Activated CD8-positive, alpha-beta T cell treated with anti-CD3 and anti-CD28 coated beads, Interleukin-2, amount 10 ng/mL, durations not matched to agents 7 days and 5 days (primary cell): ENCODE measurements at regions not wholly inside any gene's neighbourhood (a gene's known extent, or its start where the extent isn't known, plus 50 kb on each side); places are given as distances from the start of the nearest gene placed in this dataset.

Experiments used
- ATAC-seq: fragments of 150-1000 bp; cut with Tn5 transposase; one replicate; pipeline ENCODE4 v1.10.0; 2021; ENCODE audit warnings: moderate library complexity
- CTCF ChIA-PET: fragments of 350-600 bp; sonication (Branson Sonifier 250); formaldehyde crosslinking; loops from one replicate; lab custom pipeline; 2021; ENCODE audit warnings: antibody characterized with exemption; lab: Charles Lee
- POLR2A ChIA-PET: fragments of 350-600 bp; sonication (Branson Sonifier 250); formaldehyde crosslinking; loops from one replicate; lab custom pipeline; 2021; ENCODE audit warnings: antibody characterized with exemption; lab: Charles Lee
- DNase-seq: peaks from one replicate; pipeline ENCODE4 v3.0.0-alpha.2; 2020
- H3K27ac Mint-ChIP-seq: one replicate; pipeline ENCODE4 v1.8.0; 2021; ENCODE audit warnings: mild to moderate bottlenecking, mixed read lengths
- H3K27me3 Mint-ChIP-seq: one replicate; pipeline ENCODE4 v1.8.0; 2021; ENCODE audit warnings: low read depth, mixed read lengths
- H3K36me3 Mint-ChIP-seq: one replicate; pipeline ENCODE4 v1.8.0; 2021; ENCODE audit warnings: low read depth, mixed read lengths
- H3K4me1 Mint-ChIP-seq: one replicate; pipeline ENCODE4 v1.8.0; 2021; ENCODE audit warnings: low read depth, mixed read lengths
- H3K4me3 Mint-ChIP-seq: one replicate; pipeline ENCODE4 v1.8.0; 2021; ENCODE audit warnings: mild to moderate bottlenecking, mixed read lengths
- H3K9me3 Mint-ChIP-seq: one replicate; pipeline ENCODE4 v1.8.0; 2022; ENCODE audit warnings: mixed read lengths; ENCODE audit not compliant: insufficient read depth

DNA sequence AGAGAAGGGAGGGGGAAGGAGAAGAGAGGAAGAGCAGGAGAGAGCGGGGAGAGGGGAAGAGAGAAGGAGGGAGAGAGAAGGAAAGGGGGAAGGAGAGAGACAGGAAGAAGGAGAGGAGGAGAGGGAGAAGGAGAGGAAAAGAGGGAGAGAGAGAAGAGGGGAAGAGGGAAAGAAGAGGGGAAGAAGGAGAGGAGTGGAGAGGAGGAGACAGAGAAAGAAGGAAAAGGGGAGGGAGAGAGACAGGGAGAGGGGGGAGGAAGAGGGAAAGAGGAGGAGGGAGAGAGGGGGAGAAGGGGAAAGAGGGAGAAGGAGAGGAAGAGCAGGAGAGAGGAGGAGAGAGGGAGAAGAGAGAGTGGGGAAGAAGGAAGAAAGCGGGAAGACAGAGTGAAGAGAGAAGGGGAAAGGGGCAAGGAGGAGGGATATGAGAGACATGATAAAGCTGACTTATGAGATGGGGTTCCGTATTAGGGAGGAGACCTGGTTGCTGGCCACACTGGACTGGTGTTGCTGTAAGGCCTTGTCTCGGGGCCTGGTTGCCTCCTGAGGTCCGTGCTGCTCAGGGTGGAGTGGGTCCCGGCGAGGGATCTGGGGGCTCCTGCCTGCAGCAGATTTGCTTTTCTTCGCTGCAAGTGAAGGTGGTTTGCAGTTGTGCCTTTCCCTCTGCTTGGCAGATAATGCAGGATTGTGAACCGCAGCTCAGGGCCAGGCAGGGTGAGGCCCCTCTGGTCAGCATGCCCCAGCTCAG, 139.5 kb downstream of the TEX29 start:
- no peak for ATAC-seq
- CTCF ChIA-PET, result no interaction called here

GRCh38 chr13:111460548-111461444, 140.4 kb downstream of the TEX29 start:
- H3K4me1 Mint-ChIP-seq, result no peaks in the 10 kb centered on the region
- H3K36me3 Mint-ChIP-seq, result no peaks in the 10 kb centered on the region
- peak; percentile 27 for ATAC-seq
- H3K9me3 Mint-ChIP-seq, result no peaks in the 10 kb centered on the region
- peak; percentile 27 for DNase-seq
- ChIA-PET POLR2A (no interaction called here), CTCF (interaction anchor here (1.1 kb wide), 1 partner anchor 31 kb away, joined by 3 read pairs; no protein-coding TSS in a partner anchor)
- H3K27ac Mint-ChIP-seq, result no peak overlapping the region
- H3K27me3 Mint-ChIP-seq, result peaks cover 16% of the 10 kb centered on the region
- H3K4me3 Mint-ChIP-seq, result no peak overlapping the region

More for the DNA sequence above, 139.5 kb downstream of the TEX29 start:
- no peaks in the 10 kb centered on the region for H3K4me1 Mint-ChIP-seq
- H3K9me3 Mint-ChIP-seq, result no peaks in the 10 kb centered on the region
- DNase-seq, result no peak
- no peak overlapping the region for H3K27ac Mint-ChIP-seq
- peaks cover 14% of the 10 kb centered on the region for H3K27me3 Mint-ChIP-seq
- no peak overlapping the region for H3K4me3 Mint-ChIP-seq
- POLR2A ChIA-PET, result no interaction called here
- no peaks in the 10 kb centered on the region for H3K36me3 Mint-ChIP-seq

DNA sequence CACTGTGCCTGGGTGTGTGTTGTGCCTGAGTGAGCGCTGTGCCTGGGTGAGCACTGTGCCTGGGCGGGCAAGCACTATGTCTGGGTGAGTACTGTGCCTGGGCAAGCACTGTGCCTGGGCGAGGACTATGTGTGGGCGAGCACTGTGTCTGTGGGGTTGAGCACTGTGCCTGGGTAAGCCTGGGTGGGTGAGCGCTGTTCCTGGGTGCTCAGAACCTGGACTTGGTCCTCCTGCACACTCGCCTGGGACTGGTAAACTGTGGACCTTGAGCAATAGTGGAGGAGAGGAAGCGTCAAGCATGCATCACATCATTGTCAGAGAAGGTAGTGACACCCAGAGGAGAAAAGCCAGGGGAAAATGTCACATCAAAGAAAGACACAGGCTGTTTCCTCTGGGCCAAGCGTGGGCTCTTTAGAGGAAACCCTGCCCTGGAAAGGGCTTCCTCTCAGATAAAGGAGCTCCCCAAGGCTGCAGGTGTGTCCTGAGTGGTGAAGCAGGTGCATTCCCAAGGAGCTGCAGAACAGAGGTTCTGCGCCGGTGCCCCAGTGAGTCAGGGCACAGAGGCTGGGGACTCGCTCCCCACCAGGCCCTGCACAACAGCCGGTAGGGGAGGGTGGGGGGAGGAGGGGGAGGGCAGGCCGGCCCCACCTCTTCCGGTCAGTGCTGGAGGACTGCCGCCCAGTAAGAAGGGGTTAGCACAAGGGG, 141.2 kb downstream of the TEX29 start:
- DNase-seq, result no peak
- POLR2A ChIA-PET, result no interaction called here
- H3K27ac Mint-ChIP-seq, result no peak overlapping the region
- H3K4me3 Mint-ChIP-seq, result no peak overlapping the region
- H3K36me3 Mint-ChIP-seq, result no peaks in the 10 kb centered on the region
- no peaks in the 10 kb centered on the region for H3K9me3 Mint-ChIP-seq
- H3K4me1 Mint-ChIP-seq, result no peaks in the 10 kb centered on the region
- H3K27me3 Mint-ChIP-seq, result peaks cover 16% of the 10 kb centered on the region
- CTCF ChIA-PET, result interaction anchor here (1.0 to 1.1 kb wide), 2 partner anchors 32 to 394 kb away, joined by 3 read pairs; no protein-coding TSS in a partner anchor
- peak; percentile 19 for ATAC-seq

- Mint-ChIP-seq H3K36me3 (no peaks in the 10 kb centered on the region), H3K27me3 (peaks cover 18% of the 10 kb centered on the region), H3K27ac (no peak overlapping the region), H3K9me3 (no peaks in the 10 kb centered on the region), H3K4me1 (no peaks in the 10 kb centered on the region), H3K4me3 (no peak overlapping the region)
- CTCF ChIA-PET, result interaction anchor here (1.0 to 1.1 kb wide), 2 partner anchors 33 to 394 kb away, joined by 3 read pairs; no protein-coding TSS in a partner anchor
- ATAC-seq (no peak), DNase-seq (no peak)
- POLR2A ChIA-PET, result no interaction called here
Observed at GRCh38 chr13:111462221-111462764, 141.9 kb downstream of the TEX29 start.

DNA sequence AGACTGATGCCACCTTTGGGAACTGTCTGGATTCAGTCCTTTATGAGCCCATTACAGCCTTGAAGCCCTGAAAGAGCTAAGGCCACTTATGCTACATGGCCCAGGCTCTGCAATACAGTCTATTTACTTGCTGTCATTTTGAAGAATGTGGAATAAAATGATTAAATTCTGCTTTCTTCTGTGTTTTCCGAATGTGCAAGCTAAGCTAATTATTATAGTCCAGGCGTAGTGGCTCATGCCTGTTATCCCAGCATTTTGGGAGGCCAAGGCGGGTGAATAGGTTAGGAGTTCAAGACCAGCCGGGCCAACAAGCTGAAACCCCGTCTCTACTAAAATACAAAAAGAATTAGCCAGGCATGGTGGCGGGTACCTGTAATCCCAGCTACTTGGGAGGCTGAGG, 142.5 kb downstream of the TEX29 start:
- no peak for ATAC-seq
- Mint-ChIP-seq H3K9me3 (no peaks in the 10 kb centered on the region), H3K27ac (no peak overlapping the region), H3K4me3 (no peak overlapping the region), H3K36me3 (no peaks in the 10 kb centered on the region), H3K4me1 (no peaks in the 10 kb centered on the region), H3K27me3 (peaks cover 18% of the 10 kb centered on the region)
- CTCF ChIA-PET, result no interaction called here
- POLR2A ChIA-PET, result no interaction called here
- no peak for DNase-seq

- Mint-ChIP-seq H3K27me3 (peaks cover 15% of the 10 kb centered on the region), H3K4me3 (no peak overlapping the region), H3K4me1 (no peaks in the 10 kb centered on the region), H3K36me3 (no peaks in the 10 kb centered on the region), H3K9me3 (no peaks in the 10 kb centered on the region), H3K27ac (no peak overlapping the region)
- DNase-seq, result no peak
- ATAC-seq, result no peak
- POLR2A ChIA-PET, result no interaction called here
- CTCF ChIA-PET, result no interaction called here
Observed at GRCh38 chr13:111467111-111467890, 146.9 kb downstream of the TEX29 start.

DNA sequence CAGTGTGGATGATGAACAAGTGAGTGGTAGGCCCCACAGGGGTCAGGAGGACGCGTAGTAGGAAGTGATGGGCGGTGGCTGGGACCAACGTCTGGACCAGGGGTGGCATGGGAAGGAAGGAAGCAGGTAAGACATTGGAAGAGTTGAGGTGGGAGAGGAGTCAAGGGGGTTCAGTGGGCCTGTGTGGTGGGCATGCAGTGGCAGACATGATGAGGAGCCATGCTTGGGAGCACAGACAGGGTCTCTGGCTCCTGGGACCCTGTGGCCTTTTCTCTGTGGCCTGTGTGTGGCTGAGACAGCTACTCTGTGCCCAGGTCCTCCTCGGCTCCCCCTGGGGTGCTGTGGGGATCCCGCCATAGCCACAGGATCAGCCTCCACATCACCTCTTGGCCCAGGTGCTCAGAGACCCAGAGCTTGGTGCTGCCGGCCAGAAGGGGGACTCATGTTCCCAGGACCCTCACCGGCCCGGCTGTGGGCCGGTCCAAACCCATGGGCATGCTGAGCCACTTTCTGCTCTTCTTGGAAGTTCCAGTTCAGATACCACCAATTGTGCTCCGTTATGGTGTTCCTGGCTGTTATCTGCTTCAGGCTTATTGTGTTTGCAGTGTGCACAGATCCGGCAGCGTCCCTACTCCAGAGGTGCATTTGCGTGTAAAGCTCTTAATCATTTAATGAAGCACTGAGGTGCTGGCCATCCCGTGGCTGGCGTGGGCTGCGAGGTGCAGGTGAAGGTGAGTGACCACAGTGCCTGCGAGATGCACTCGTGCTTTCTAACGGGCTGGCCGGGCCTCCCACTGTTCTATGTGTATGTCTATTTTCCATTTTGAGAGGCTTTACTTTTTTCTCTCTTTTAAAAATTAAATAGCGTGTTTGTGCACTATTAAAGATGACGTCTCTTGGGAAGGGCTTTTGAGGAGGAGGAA, 147.9 kb downstream of the TEX29 start:
- no peaks in the 10 kb centered on the region for H3K4me1 Mint-ChIP-seq
- CTCF ChIA-PET, result no interaction called here
- no peak overlapping the region for H3K27ac Mint-ChIP-seq
- no peaks in the 10 kb centered on the region for H3K9me3 Mint-ChIP-seq
- POLR2A ChIA-PET, result no interaction called here
- no peak overlapping the region for H3K4me3 Mint-ChIP-seq
- no peaks in the 10 kb centered on the region for H3K36me3 Mint-ChIP-seq
- ATAC-seq (no peak), DNase-seq (no peak)
- H3K27me3 Mint-ChIP-seq, result peaks cover 15% of the 10 kb centered on the region

GRCh38 chr13:111469450-111469849, 149.0 kb downstream of the TEX29 start:
- ChIA-PET CTCF (no interaction called here), POLR2A (no interaction called here)
- Mint-ChIP-seq H3K27ac (no peak overlapping the region), H3K36me3 (no peaks in the 10 kb centered on the region), H3K27me3 (peaks cover 8% of the 10 kb centered on the region), H3K4me3 (no peak overlapping the region), H3K9me3 (no peaks in the 10 kb centered on the region), H3K4me1 (no peaks in the 10 kb centered on the region)
- ATAC-seq, result no peak
- no peak for DNase-seq

DNA sequence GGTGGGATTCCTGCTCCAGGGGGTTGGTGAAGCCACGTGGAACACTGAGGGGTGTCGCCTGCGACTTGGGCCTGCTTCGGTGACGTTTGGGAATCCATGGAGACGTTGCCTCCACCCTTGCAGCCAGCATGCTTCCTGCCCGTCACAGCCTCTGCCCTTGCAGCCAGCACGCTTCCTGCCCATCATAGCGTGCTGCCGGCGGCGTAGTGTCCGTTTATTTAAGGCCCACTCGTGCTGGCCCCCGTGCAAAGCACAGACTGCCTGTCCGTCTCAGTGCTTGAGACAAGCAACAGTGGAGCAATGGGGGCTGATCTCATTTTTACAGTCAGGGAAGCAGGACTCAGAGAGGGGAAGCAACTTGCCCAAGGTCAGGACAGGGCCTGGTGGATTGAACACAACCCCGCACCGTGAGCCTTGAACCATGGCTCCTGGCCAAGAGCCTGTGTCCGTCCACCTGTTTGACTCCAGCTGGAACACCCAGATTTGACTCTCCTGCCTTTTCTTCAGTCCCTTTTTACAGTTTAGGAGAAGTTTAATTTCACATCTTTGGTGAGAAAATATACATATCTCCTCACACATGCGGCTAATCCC, 149.6 kb downstream of the TEX29 start:
- POLR2A ChIA-PET, result no interaction called here
- H3K27me3 Mint-ChIP-seq, result peaks cover 3% of the 10 kb centered on the region
- no peaks in the 10 kb centered on the region for H3K36me3 Mint-ChIP-seq
- ATAC-seq (no peak), DNase-seq (no peak)
- CTCF ChIA-PET, result no interaction called here
- H3K9me3 Mint-ChIP-seq, result no peaks in the 10 kb centered on the region
- H3K4me3 Mint-ChIP-seq, result no peak overlapping the region
- no peak overlapping the region for H3K27ac Mint-ChIP-seq
- no peaks in the 10 kb centered on the region for H3K4me1 Mint-ChIP-seq

- DNase-seq (no peak), ATAC-seq (no peak)
- CTCF ChIA-PET, result no interaction called here
- Mint-ChIP-seq H3K4me1 (no peaks in the 10 kb centered on the region), H3K27me3 (peaks cover 2% of the 10 kb centered on the region), H3K9me3 (no peaks in the 10 kb centered on the region), H3K4me3 (no peak overlapping the region), H3K36me3 (no peaks in the 10 kb centered on the region), H3K27ac (no peak overlapping the region)
- POLR2A ChIA-PET, result no interaction called here
Observed at GRCh38 chr13:111470933-111471332, 150.5 kb downstream of the TEX29 start.
